Neutrophil (primary cell): ENCODE measurements at regions not wholly inside any gene's neighbourhood (a gene's known extent, or its start where the extent isn't known, plus 50 kb on each side); places are given as distances from the start of the nearest gene placed in this dataset.

Experiments
- H3K27ac ChIP-seq: fragments of 200-600 bp; sonication (generic); 2 replicates; pipeline ENCODE4 v1.5.1; 2016; ENCODE audit warnings: mild to moderate bottlenecking, moderate library complexity
- H3K27me3 ChIP-seq: fragments of 200-600 bp; sonication (generic); 2 replicates; pipeline ENCODE4 v1.6.0; 2016; ENCODE audit warnings: mild to moderate bottlenecking
- H3K36me3 ChIP-seq: fragments of 200-600 bp; sonication (generic); 2 replicates; pipeline ENCODE4 v1.5.1; 2017
- H3K4me1 ChIP-seq, 2 experiments: fragments of 200-600 bp in 1 of 2; sonication (generic) in 1 of 2; 1 replicate in 1 of 2; 2 replicates in 1 of 2; pipeline versions ENCODE4 v1.5.1 to v1.6.1; 2013 to 2016; ENCODE audit warnings: low read depth in 1 of 2, low read length in 1 of 2, mild to moderate bottlenecking in 1 of 2, moderate library complexity in 1 of 2; ENCODE audit not compliant: control insufficient read depth in 1 of 2, insufficient read depth in 1 of 2
- H3K4me3 ChIP-seq, 2 experiments: fragments of 200-600 bp in 1 of 2; sonication (generic) in 1 of 2; 1 replicate in 1 of 2; 2 replicates in 1 of 2; pipeline ENCODE4 v1.5.1; 2013 to 2016; ENCODE audit warnings: low read depth in 1 of 2, low read length in 1 of 2, mild to moderate bottlenecking in 1 of 2, moderate library complexity in 1 of 2
- H3K9me3 ChIP-seq: fragments of 200-600 bp; sonication (generic); 2 replicates; pipeline ENCODE4 v1.5.1; 2016
- CTCF ChIP-seq: fragments of 200-600 bp; sonication (generic); IDR thresholded peaks from 2 replicates; pipeline ENCODE4 v1.5.1; 2016; ENCODE audit warnings: antibody characterized with exemption

GRCh38 chr11:119975561-119976152 lies 162.3 kb downstream of the TRIM29 start:
- peaks cover 59% of the 10 kb centered on the region for H3K27me3 ChIP-seq
- no peaks in the 10 kb centered on the region for H3K4me1 ChIP-seq
- H3K27ac ChIP-seq, result no peak overlapping the region
- H3K9me3 ChIP-seq, result no peaks in the 10 kb centered on the region
- H3K36me3 ChIP-seq, result no peaks in the 10 kb centered on the region
- no peak overlapping the region for H3K4me3 ChIP-seq
- no peak for TF ChIP-seq CTCF

GRCh38 chr11:119974467-119974866 lies 163.4 kb downstream of the TRIM29 start:
- Histone ChIP-seq H3K9me3 (no peaks in the 10 kb centered on the region), H3K27ac (no peak overlapping the region), H3K27me3 (peaks cover 48% of the 10 kb centered on the region), H3K36me3 (no peaks in the 10 kb centered on the region), H3K4me3 (no peak overlapping the region), H3K4me1 (no peaks in the 10 kb centered on the region)
- no peak for TF ChIP-seq CTCF

GRCh38 chr11:119974051-119974450 lies 163.9 kb downstream of the TRIM29 start:
- no peaks in the 10 kb centered on the region for H3K9me3 ChIP-seq
- H3K4me1 ChIP-seq, result no peaks in the 10 kb centered on the region
- no peak overlapping the region for H3K4me3 ChIP-seq
- H3K27ac ChIP-seq, result no peak overlapping the region
- no peak for TF ChIP-seq CTCF
- no peaks in the 10 kb centered on the region for H3K36me3 ChIP-seq
- H3K27me3 ChIP-seq, result peaks cover 48% of the 10 kb centered on the region

GRCh38 chr11:119972281-119972680 lies 165.6 kb downstream of the TRIM29 start:
- Histone ChIP-seq H3K27me3 (peaks cover 41% of the 10 kb centered on the region), H3K27ac (no peak overlapping the region), H3K9me3 (no peaks in the 10 kb centered on the region), H3K4me1 (no peaks in the 10 kb centered on the region), H3K36me3 (no peaks in the 10 kb centered on the region), H3K4me3 (no peak overlapping the region)
- no peak for TF ChIP-seq CTCF

- Histone ChIP-seq H3K4me3 (no peak overlapping the region), H3K27me3 (peaks cover 35% of the 10 kb centered on the region), H3K27ac (no peak overlapping the region), H3K36me3 (no peaks in the 10 kb centered on the region), H3K4me1 (no peaks in the 10 kb centered on the region), H3K9me3 (no peaks in the 10 kb centered on the region)
- TF ChIP-seq CTCF, result no peak
Measured at GRCh38 chr11:119970555-119971304, 167.2 kb downstream of the TRIM29 start.
